Retinal pigment epithelial cell (primary cell): ENCODE measurements at regions not wholly inside any gene's neighbourhood (a gene's known extent, or its start where the extent isn't known, plus 50 kb on each side); places are given as distances from the start of the nearest gene placed in this dataset.
"Not testable (repeated sequence)": the region's sequence is repeated elsewhere in the genome, so short reads cannot be mapped to it uniquely, and the experiment has no call there.

Source experiments
- DNase-seq: peaks from one replicate; pipeline ENCODE4 v3.0.0-alpha.2; 2010; ENCODE audit warnings: low read depth
- H3K4me3 ChIP-seq: 2 replicates; pipeline ENCODE4 v1.5.1; 2011; ENCODE audit warnings: mild to moderate bottlenecking, low read length, control low read depth, moderate library complexity
- CTCF ChIP-seq: conservative IDR thresholded peaks from 2 replicates; pipeline ENCODE4 v1.5.1; 2011; ENCODE audit warnings: low read depth, low read length, control low read depth, inconsistent platforms

GRCh38 chr3:103203441-103203840, 768.6 kb downstream of the ZPLD1 start:
- DNase-seq: peak; percentile 54

GRCh38 chr3:103210583-103210982, 775.8 kb downstream of the ZPLD1 start:
- no peak for DNase-seq
- TF ChIP-seq CTCF: no peak

More at GRCh38 chr3:103203441-103203840, 768.6 kb downstream of the ZPLD1 start:
- H3K4me3 ChIP-seq: no peak overlapping the region
- TF ChIP-seq CTCF: no peak

GRCh38 chr3:103218146-103218545, 783.3 kb downstream of the ZPLD1 start:
- TF ChIP-seq CTCF: no peak
- DNase-seq: no peak
- H3K4me3 ChIP-seq: no peak overlapping the region

More at GRCh38 chr3:103210583-103210982, 775.8 kb downstream of the ZPLD1 start:
- no peak overlapping the region for H3K4me3 ChIP-seq

- TF ChIP-seq CTCF: no peak
- no peak for DNase-seq
- H3K4me3 ChIP-seq: no peak overlapping the region
These were observed 784.0 kb downstream of the ZPLD1 start for GRCh38 chr3:103218793-103219192.

- no peak for TF ChIP-seq CTCF
- peak; percentile 73 for DNase-seq
- H3K4me3 ChIP-seq: no peak overlapping the region
These were observed 792.8 kb downstream of the ZPLD1 start for GRCh38 chr3:103227651-103228050.

- DNase-seq: no peak
- H3K4me3 ChIP-seq: no peak overlapping the region
- TF ChIP-seq CTCF: no peak
These were observed 812.6 kb downstream of the ZPLD1 start for GRCh38 chr3:103247459-103247858.

GRCh38 chr3:103254827-103255226, 820.0 kb downstream of the ZPLD1 start:
- H3K4me3 ChIP-seq, DNase-seq: not testable (repeated sequence)

GRCh38 chr3:103269287-103269686, 834.5 kb downstream of the ZPLD1 start:
- TF ChIP-seq CTCF: no peak
- no peak overlapping the region for H3K4me3 ChIP-seq
- no peak for DNase-seq
